Effector memory CD4-positive, alpha-beta T cell (primary cell): ENCODE measurements at regions not wholly inside any gene's neighbourhood (a gene's known extent, or its start where the extent isn't known, plus 50 kb on each side); places are given as distances from the start of the nearest gene placed in this dataset.
"Not testable (repeated sequence)": the region's sequence is repeated elsewhere in the genome, so short reads cannot be mapped to it uniquely, and the experiment has no call there.

ENCODE experiments used
- DNase-seq, 3 donors: peaks; one replicate each; pipeline ENCODE4 v3.0.0-alpha.2; 2020
- H3K27ac ChIP-seq: 2 replicates; pipeline ENCODE4 v1.7.0; 2013; ENCODE audit warnings: mild to moderate bottlenecking, low read length, moderate library complexity; ENCODE audit not compliant: insufficient read depth, poor library complexity, severe bottlenecking
- H3K27me3 ChIP-seq: replicated peaks from 2 replicates; pipeline ENCODE4 v1.7.0; 2013; ENCODE audit warnings: mild to moderate bottlenecking, low read length; ENCODE audit not compliant: insufficient read depth, control insufficient read depth, poor library complexity, severe bottlenecking
- H3K36me3 ChIP-seq: 2 replicates; pipeline ENCODE4 v1.7.0; 2013; ENCODE audit warnings: mild to moderate bottlenecking, low read length, moderate library complexity; ENCODE audit not compliant: control insufficient read depth, insufficient read depth
- H3K4me1 ChIP-seq: 2 replicates; pipeline ENCODE4 v1.7.0; 2013; ENCODE audit warnings: low read length, mild to moderate bottlenecking; ENCODE audit not compliant: control insufficient read depth, insufficient read depth, poor library complexity, severe bottlenecking
- H3K4me3 ChIP-seq: 2 replicates; pipeline ENCODE4 v1.7.0; 2013; ENCODE audit warnings: low read length, low read depth, mild to moderate bottlenecking; ENCODE audit not compliant: insufficient read depth, poor library complexity, severe bottlenecking
- H3K9me3 ChIP-seq: 2 replicates; pipeline ENCODE4 v1.7.0; 2013; ENCODE audit warnings: mild to moderate bottlenecking, low read length, moderate library complexity; ENCODE audit not compliant: control insufficient read depth

- no peaks in the 10 kb centered on the region for H3K9me3 ChIP-seq
- H3K36me3 ChIP-seq, result no peaks in the 10 kb centered on the region
- H3K27me3 ChIP-seq, result no peaks in the 10 kb centered on the region
- no peak for DNase-seq
- peaks cover 22% of the 10 kb centered on the region for H3K4me1 ChIP-seq
- no peak overlapping the region for H3K4me3 ChIP-seq
- H3K27ac ChIP-seq, result no peak overlapping the region
Observed at GRCh38 chr7:142470544-142470830, 212.6 kb upstream of the PRSS58 start.

GRCh38 chr7:142469696-142470543, 212.1 kb upstream of the PRSS58 start:
- Histone ChIP-seq H3K9me3 (no peaks in the 10 kb centered on the region), H3K4me3 (no peak overlapping the region), H3K27ac (no peak overlapping the region), H3K27me3 (no peaks in the 10 kb centered on the region), H3K4me1 (peaks cover 19% of the 10 kb centered on the region), H3K36me3 (no peaks in the 10 kb centered on the region)
- no peak for DNase-seq

GRCh38 chr7:142468871-142469665, 211.2 kb upstream of the PRSS58 start:
- Histone ChIP-seq H3K4me3 (no peak overlapping the region), H3K9me3 (no peaks in the 10 kb centered on the region), H3K36me3 (no peaks in the 10 kb centered on the region), H3K27ac (no peak overlapping the region), H3K4me1 (peaks cover 13% of the 10 kb centered on the region), H3K27me3 (no peaks in the 10 kb centered on the region)
- no peak for DNase-seq

GRCh38 chr7:142467056-142467655, 209.3 kb upstream of the PRSS58 start:
- not testable (repeated sequence) for H3K27ac ChIP-seq, H3K36me3 ChIP-seq, DNase-seq, H3K27me3 ChIP-seq, H3K9me3 ChIP-seq, H3K4me3 ChIP-seq
- H3K4me1 ChIP-seq, result peaks cover 20% of the 10 kb centered on the region

GRCh38 chr7:142463401-142463850, 205.6 kb upstream of the PRSS58 start:
- H3K36me3 ChIP-seq, result no peaks in the 10 kb centered on the region
- DNase-seq, result no peak
- no peaks in the 10 kb centered on the region for H3K27me3 ChIP-seq
- peaks cover 18% of the 10 kb centered on the region for H3K4me1 ChIP-seq
- H3K27ac ChIP-seq, result peak overlapping the region; percentile 40
- no peaks in the 10 kb centered on the region for H3K9me3 ChIP-seq
- H3K4me3 ChIP-seq, result peak overlapping the region; percentile 15

- DNase-seq, result no peak
- H3K9me3 ChIP-seq, result no peaks in the 10 kb centered on the region
- H3K4me1 ChIP-seq, result peaks cover 18% of the 10 kb centered on the region
- no peak overlapping the region for H3K4me3 ChIP-seq
- H3K27ac ChIP-seq, result peak overlapping the region; percentile 7
- no peaks in the 10 kb centered on the region for H3K27me3 ChIP-seq
- no peaks in the 10 kb centered on the region for H3K36me3 ChIP-seq
Observed at GRCh38 chr7:142461437-142461836, 203.6 kb upstream of the PRSS58 start.

GRCh38 chr7:142460402-142461117, 202.7 kb upstream of the PRSS58 start:
- H3K36me3 ChIP-seq, result no peaks in the 10 kb centered on the region
- no peak overlapping the region for H3K4me3 ChIP-seq
- H3K27ac ChIP-seq, result no peak overlapping the region
- no peak for DNase-seq
- no peaks in the 10 kb centered on the region for H3K27me3 ChIP-seq
- peaks cover 18% of the 10 kb centered on the region for H3K4me1 ChIP-seq
- H3K9me3 ChIP-seq, result no peaks in the 10 kb centered on the region

- DNase-seq, result no peak
- no peaks in the 10 kb centered on the region for H3K9me3 ChIP-seq
- peaks cover 18% of the 10 kb centered on the region for H3K4me1 ChIP-seq
- H3K27ac ChIP-seq, result peak overlapping the region; percentile 33
- H3K36me3 ChIP-seq, result no peaks in the 10 kb centered on the region
- H3K4me3 ChIP-seq, result no peak overlapping the region
- no peaks in the 10 kb centered on the region for H3K27me3 ChIP-seq
Observed at GRCh38 chr7:142459551-142459963, 201.7 kb upstream of the PRSS58 start.

DNA sequence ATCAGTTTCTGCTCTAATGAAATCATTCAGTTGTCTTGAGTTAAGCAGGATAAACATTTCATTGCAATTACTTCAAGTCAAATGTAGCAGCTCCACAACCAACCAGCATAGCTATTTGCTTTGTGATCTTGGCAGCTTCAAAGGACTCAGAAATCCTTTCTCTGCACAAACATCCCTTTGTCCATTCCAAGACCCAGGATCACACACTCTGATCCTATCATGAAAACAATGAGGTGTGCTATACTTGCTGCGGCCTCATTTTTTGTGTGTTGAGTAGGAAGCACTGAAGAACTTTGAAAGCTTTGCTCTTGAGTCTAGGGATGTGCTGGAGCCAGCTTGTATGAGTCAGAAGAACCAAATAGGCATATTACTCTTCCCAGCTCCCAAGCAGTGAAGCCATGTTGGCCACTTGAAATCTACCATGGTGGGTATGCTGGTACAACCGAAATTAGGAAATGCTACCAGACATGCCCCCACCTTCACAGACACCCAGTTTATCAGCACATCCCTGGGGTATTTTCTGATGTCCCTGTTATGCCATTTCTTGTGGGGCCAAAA, 199.4 kb upstream of the PRSS58 start:
- H3K27me3 ChIP-seq, result no peaks in the 10 kb centered on the region
- no peak overlapping the region for H3K4me3 ChIP-seq
- H3K36me3 ChIP-seq, result no peaks in the 10 kb centered on the region
- DNase-seq, result no peak
- H3K27ac ChIP-seq, result no peak overlapping the region
- H3K4me1 ChIP-seq, result peaks cover 7% of the 10 kb centered on the region
- H3K9me3 ChIP-seq, result no peaks in the 10 kb centered on the region
